ENCODE measurements at regions not wholly inside any gene's neighbourhood (a gene's known extent, or its start where the extent isn't known, plus 50 kb on each side); places are given as distances from the start of the nearest gene placed in this dataset.

DNA sequence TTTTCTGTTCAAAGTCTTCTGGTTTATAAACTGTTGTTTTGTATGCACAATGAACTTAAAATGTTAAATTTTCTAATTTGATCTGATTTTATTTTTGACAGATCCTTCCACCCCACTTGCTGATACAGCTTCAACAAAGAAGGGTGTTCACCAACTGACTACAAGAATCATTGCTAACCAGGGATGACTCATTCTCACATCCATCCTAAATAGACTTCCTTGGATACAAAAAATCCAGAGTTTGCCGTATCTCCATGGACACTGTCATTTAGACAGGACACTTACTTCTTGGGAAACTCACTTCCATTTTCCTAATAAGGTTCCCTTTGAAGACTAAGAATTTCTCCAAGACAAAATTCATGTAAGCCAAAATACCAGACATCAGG lies 111.6 kb upstream of the NWD2 start:
- TF ChIP-seq, protein P1, sequence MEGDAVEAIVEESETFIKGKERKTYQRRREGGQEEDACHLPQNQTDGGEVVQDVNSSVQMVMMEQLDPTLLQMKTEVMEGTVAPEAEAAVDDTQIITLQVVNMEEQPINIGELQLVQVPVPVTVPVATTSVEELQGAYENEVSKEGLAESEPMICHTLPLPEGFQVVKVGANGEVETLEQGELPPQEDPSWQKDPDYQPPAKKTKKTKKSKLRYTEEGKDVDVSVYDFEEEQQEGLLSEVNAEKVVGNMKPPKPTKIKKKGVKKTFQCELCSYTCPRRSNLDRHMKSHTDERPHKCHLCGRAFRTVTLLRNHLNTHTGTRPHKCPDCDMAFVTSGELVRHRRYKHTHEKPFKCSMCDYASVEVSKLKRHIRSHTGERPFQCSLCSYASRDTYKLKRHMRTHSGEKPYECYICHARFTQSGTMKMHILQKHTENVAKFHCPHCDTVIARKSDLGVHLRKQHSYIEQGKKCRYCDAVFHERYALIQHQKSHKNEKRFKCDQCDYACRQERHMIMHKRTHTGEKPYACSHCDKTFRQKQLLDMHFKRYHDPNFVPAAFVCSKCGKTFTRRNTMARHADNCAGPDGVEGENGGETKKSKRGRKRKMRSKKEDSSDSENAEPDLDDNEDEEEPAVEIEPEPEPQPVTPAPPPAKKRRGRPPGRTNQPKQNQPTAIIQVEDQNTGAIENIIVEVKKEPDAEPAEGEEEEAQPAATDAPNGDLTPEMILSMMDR (IDR thresholded peaks at IDR 0.05; ENCODE audit: poor library complexity) = no peak
- TF ChIP-seq EZH2phosphoT487 (IDR thresholded peaks at IDR 0.05; ENCODE audit: low read depth, severe bottlenecking, unreplicated experiment) = no peak
- no peak for TF ChIP-seq EZH2 (IDR thresholded peaks at IDR 0.05; ENCODE audit: borderline replicate concordance)

Measured in hepatocyte (in vitro differentiated cells).